HL-60/S4 treated with phorbol 12-myristate 13-acetate at 8.2 ng/mL for 4 days and 3 days (cell line): ENCODE measurements at regions not wholly inside any gene's neighbourhood (a gene's known extent, or its start where the extent isn't known, plus 50 kb on each side); places are given as distances from the start of the nearest gene placed in this dataset.
"Not testable (repeated sequence)": the region's sequence is repeated elsewhere in the genome, so short reads cannot be mapped to it uniquely, and the experiment has no call there.

Source experiments
- in situ Hi-C: fragments of 300-500 bp; cut with MboI; formaldehyde crosslinking; loops from 2 replicates; pipeline ENCODE4 v1.15.0; 2022; ENCODE audit warnings: low sequenced_read_pairs

- in situ Hi-C loops: not testable (repeated sequence)
Observed at GRCh38 chr4:8976466-8977128, 105.0 kb upstream of the HMX1 start.

GRCh38 chr4:8972635-8973034 lies 101.0 kb upstream of the HMX1 start:
- in situ Hi-C loops: not testable (repeated sequence)

GRCh38 chr4:8965896-8966295 lies 94.3 kb upstream of the HMX1 start:
- in situ Hi-C loops: not testable (repeated sequence)

GRCh38 chr4:8964201-8964788 lies 92.7 kb upstream of the HMX1 start:
- in situ Hi-C loops: not testable (repeated sequence)

- in situ Hi-C loops: not testable (repeated sequence)
Observed at GRCh38 chr4:8963533-8963932, 91.9 kb upstream of the HMX1 start.

- in situ Hi-C loops: not testable (repeated sequence)
Observed at GRCh38 chr4:8961343-8961742, 89.7 kb upstream of the HMX1 start.

- in situ Hi-C loops: not testable (repeated sequence)
Observed at GRCh38 chr4:8959471-8959870, 87.8 kb upstream of the HMX1 start.

- in situ Hi-C loops: not testable (repeated sequence)
Observed at GRCh38 chr4:8954001-8954400, 82.4 kb upstream of the HMX1 start.

GRCh38 chr4:8952791-8953190 lies 81.2 kb upstream of the HMX1 start:
- in situ Hi-C loops: not testable (repeated sequence)

- in situ Hi-C loops: not testable (repeated sequence)
Observed at GRCh38 chr4:8952109-8952508, 80.5 kb upstream of the HMX1 start.

GRCh38 chr4:8945506-8945905 lies 73.9 kb upstream of the HMX1 start:
- in situ Hi-C loops: not testable (repeated sequence)

GRCh38 chr4:8943367-8943766 lies 71.7 kb upstream of the HMX1 start:
- in situ Hi-C loops: not testable (repeated sequence)

- in situ Hi-C loops: not testable (repeated sequence)
Observed at GRCh38 chr4:8942088-8942487, 70.4 kb upstream of the HMX1 start.

- in situ Hi-C loops: not testable (repeated sequence)
Observed at GRCh38 chr4:8941492-8941805, 69.8 kb upstream of the HMX1 start.

GRCh38 chr4:8940792-8941491 lies 69.3 kb upstream of the HMX1 start:
- in situ Hi-C loops: no loop called here

GRCh38 chr4:8939840-8940742 lies 68.5 kb upstream of the HMX1 start:
- in situ Hi-C loops: no loop called here

GRCh38 chr4:8939160-8939839 lies 67.7 kb upstream of the HMX1 start:
- in situ Hi-C loops: no loop called here

GRCh38 chr4:8938623-8939022 lies 67.0 kb upstream of the HMX1 start:
- in situ Hi-C loops: no loop called here

GRCh38 chr4:8938137-8938536 lies 66.5 kb upstream of the HMX1 start:
- in situ Hi-C loops: no loop called here

GRCh38 chr4:8932884-8933283 lies 61.2 kb upstream of the HMX1 start:
- in situ Hi-C loops: no loop called here

GRCh38 chr4:8928074-8928473 lies 56.4 kb upstream of the HMX1 start:
- in situ Hi-C loops: no loop called here
